Gastroesophageal sphincter (tissue), 3 donors: ENCODE measurements at regions not wholly inside any gene's neighbourhood (a gene's known extent, or its start where the extent isn't known, plus 50 kb on each side); places are given as distances from the start of the nearest gene placed in this dataset.

Source experiments
- CTCF ChIP-seq, 4 experiments: fragments of 200-600 bp in 2 of 4; fragments of 450-650 bp in 2 of 4; sonication (generic) in 1 of 4; IDR thresholded peaks; one replicate each; pipeline ENCODE4 v1.5.1; 2017 to 2019; ENCODE audit warnings: antibody characterized with exemption in 4 of 4, mild to moderate bottlenecking in 2 of 4, moderate library complexity in 2 of 4
- EP300 ChIP-seq: sonication (generic); formaldehyde crosslinking; IDR thresholded peaks from one replicate; pipeline ENCODE4 v1.6.1; 2017; ENCODE audit warnings: antibody characterized with exemption, mild to moderate bottlenecking
- POLR2A ChIP-seq, 2 donors: fragments of 450-650 bp; IDR thresholded peaks; one replicate each; pipeline ENCODE4 v1.6.1; 2017; ENCODE audit warnings: antibody characterized with exemption in 2 of 2, mild to moderate bottlenecking in 2 of 2, moderate library complexity in 1 of 2

- TF ChIP-seq CTCF (IDR thresholded peaks at IDR 0.05) (peak in 1 of 4 experiments; percentile 29), EP300 (no peak), POLR2A (IDR thresholded peaks at IDR 0.05) (no peak)
Measured at GRCh38 chr5:173495225-173495904, 121.1 kb downstream of the BOD1 start.
